ENCODE measurements at regions not wholly inside any gene's neighbourhood (a gene's known extent, or its start where the extent isn't known, plus 50 kb on each side); places are given as distances from the start of the nearest gene placed in this dataset.
"Not testable (repeated sequence)": the region's sequence is repeated elsewhere in the genome, so short reads cannot be mapped to it uniquely, and the experiment has no call there.

DNA sequence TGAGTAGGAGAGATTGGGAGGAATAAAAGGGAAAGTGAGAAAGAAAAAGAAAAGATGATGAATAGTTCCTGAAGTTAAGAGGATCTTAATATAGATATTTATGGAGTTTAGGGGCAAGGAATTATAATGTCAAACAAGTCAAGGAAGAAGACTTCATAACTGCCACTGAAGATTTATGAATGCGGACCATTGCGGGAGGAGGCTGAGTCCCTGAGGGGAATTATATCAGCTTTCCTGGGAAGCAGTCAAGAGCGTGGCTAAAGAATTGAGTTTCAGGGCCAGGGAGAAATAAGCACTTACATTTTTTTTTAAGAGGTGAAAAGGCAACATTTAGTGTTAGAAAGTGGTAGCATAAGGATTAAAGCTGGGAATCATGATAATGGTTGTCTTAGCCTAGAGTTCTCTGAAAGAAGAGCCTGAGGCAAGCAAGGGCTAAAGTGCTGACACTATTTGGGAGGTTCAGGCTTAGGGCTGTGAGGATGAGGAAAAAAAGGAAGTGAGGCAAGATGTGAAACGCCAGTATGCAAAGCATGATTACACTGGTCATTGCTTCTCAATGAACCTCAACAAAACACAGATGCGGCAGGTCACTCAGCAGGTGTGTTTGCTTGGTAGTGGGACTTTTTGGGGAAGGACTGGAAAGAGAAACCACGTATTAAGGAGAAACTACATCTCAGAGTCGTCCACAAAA lies 217.1 kb downstream of the SLC4A3 start:
- DNase-seq, result peak; percentile 1

DNA sequence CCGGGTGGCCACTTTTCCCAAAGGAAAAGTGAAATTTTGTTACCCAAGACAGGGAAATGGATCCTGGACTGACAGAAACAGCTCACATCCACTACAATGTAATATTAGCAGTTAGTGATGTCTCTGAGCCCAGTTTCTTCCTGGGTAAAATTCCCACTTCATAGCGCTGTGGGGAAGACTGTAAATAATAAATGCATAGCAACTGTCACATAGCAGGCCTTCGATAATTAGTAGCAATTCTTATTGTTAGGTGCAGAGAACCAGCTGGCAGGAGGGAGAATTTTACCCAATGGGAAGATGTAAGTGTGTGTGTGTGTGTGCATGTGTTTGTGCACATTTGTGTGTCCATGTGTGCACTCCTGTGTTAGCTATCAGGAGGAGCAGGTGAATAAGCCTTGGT lies 221.5 kb downstream of the SLC4A3 start:
- DNase-seq, result no peak

DNA sequence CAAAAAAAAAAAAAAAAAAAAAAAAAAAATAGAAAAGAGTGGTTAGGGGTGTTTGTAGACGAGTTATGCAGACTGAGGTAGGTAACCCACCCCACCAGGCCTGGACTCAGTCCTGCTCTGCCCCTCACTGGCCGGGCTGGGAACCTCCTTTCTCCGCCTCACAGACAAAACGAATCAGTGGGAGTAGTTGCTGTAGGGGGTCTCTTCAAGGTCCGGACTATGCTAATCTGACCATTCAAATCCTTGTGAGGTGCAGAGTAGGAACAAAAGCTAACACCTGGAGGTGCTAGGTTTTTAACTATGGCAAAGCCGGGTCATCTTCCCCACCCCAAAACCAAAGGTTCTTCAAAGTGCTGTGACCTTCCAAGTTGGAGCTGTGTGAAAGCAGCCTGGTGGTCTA lies 223.7 kb downstream of the SLC4A3 start:
- no peak for DNase-seq

DNA sequence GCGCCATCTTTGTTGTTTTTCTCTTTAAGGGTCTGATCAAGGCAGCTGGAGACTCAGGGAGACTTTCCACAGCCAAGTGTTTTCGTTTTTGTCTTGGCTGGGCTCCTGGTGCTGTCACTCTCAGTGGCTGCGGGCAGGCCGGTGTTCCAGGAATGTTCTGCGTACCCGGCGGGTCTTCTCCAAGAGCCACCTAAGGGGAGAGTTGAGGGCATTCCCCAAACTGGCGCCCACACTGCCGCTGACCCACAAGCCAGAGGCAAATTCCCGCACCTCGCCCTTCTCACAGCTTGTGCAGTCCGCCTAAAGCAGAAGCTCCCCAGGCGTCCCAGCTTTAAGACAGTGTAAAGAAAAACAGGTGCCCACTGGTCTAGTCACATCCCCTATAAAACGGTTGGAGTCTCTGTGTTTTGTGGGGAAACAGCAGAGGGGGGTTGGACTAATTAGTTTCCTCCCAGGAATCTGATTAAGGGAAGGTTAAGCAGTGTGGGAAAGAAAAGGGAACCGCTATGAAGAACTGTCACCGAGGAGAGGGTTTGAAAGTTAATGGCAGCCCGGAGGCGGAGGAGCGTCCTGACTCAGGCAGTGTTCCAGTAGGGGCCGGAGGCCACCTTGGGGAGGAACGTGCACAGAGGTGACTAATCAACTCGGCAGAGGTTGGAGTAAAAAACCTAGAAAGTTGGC lies 224.5 kb downstream of the SLC4A3 start:
- no peak for DNase-seq

DNA sequence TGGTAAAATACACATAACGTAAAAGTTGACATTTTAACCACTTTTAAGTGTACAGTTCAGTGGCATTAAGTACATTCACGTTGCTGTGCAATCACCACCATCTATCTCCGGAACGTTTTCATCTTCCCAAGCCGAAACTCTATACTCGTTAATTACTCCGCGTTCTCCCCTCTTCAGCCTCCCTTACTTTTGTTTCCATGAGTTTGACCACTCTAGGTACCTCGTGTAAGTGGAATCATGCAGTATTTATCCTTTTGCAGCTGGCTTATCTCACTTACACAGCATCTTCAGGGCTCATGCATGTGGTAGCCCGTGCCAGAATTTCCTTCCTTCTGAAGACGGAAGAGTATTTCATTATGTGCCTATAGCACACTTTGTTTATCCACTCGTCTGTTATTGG lies 225.2 kb downstream of the SLC4A3 start:
- DNase-seq, result no peak

DNA sequence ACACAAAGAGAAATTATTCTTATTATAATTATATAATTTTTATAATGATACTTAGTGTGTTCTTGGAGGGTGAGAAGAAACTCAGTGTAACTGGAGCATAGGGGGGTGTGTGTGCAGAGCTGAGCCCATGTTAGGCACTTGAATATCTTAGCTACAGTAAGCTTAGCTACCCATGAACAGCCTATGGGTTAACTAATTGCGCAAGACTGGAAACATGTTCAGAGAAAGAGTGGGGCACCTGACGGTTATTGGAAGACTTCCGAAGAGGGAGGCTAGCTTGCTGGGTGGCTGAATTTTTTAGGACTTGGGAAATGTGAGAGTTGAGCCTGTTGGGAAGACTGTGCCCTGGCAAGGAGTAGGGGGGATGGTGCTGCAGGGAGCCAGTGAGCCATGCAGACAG lies 229.2 kb downstream of the SLC4A3 start:
- DNase-seq, result no peak

DNA sequence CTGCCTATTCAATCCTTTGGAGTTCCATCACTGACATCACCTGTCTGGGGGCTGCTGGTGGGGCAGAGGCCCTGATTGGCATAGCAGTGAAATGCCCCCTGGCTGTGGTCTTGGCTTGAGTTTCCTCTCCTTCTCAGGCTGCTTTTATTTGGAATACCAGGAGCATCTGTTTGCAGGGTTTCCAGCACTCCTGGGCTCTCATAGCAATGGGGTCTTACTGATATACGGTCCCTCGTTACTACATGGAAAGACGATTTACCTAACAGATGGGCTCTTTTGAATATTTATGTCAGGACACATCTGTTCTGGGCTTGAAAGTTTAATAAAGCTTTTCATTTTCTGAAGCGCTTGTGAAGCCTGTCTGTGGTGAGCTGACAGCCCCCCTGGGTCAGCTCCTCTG lies 230.3 kb downstream of the SLC4A3 start:
- DNase-seq, result no peak

DNA sequence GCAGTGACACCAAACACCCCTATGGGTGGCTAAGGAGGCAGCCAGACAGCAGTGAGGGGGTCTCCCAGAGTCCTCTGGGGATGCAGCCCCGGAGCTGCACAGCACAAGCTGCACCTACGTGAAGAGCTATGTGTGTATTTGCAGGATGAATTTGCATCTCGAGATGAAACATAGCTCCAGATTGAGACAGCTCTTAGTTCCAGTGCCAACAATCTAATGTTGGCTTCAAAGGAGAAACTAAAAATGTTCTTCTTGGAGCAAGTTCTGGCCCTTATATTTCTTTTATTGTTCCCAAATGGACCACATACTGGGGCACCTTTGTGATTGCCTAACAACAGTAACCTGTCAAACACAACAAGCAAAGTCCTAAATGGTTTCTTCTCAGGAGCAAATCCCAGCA lies 233.9 kb downstream of the SLC4A3 start:
- no peak for DNase-seq

DNA sequence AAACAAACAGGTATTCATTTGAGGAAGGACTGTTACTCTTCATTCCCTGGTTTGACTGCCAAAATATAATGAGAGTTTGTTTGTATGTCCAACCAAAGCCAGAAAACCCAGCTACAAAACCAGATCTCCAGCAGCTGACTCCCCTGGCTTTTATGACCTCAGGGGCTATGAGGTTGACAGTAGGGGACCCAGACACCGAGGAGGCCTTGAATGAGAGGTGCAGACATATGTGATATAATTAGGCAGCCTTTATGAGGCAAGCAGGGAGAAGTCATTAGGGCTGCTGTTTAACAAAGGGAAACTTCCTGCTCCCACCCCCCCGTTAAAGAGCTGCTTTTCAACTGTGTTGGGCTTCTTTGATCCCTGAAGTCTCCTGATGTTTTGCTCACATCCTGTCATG lies 236.7 kb downstream of the SLC4A3 start:
- DNase-seq, result peak; percentile 22

DNA sequence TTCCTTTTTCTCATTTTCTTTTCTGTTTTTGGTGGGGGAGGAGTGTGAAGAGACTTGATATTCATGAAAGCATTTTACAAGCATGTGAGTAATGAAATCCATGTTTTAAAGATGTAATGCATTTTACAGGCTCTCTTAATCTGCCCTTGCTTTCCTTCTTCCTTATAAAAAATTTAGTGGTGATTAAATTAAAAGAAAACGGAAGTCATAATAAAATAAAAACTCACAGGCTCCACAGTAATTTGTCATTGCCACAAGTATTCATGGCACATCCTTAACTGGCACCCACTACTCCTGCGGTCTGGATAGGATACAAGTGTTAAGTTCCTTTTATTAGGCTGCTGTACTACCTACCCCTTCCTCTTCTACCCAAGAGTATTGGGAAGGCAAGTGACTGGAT lies 241.2 kb downstream of the SLC4A3 start:
- DNase-seq, result no peak

DNA sequence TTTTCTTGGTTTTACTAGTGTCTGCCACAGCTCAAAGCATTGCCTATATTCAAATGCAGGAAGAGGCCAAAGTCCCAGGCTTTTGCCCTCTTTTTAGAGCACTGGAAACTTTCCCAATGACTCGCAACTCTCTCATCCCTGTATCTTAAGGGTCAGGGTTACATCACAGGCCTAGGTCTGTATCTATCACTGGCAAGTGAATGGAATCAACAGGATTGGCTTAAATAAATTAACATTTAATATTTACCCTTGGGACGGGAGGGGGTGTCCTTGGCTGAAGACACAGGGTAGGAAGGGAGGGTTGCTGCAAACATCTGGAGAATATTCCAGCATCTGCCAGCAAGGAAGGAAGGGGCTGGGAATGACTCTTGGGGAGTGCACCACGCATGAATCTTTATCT lies 242.6 kb downstream of the SLC4A3 start:
- DNase-seq, result no peak

DNA sequence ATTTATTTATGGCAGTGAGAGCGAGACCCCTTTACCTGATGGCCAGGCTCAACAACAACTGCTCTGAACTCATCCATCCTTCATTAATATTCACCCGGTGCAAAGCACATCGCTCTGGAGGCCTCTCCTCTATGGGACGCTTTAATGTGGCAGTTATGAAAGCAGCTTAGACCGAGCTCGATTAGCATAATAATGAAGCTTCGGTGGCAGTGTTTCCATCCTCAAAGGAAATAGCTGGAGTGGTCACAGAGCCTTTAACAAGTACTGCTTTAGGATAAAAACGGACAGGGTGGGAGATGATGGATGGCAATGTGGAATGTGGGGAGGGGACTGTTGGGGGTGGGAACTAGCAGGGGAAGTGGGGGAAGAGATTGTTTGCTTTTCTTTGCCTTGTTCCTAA lies 243.9 kb downstream of the SLC4A3 start:
- no peak for DNase-seq

DNA sequence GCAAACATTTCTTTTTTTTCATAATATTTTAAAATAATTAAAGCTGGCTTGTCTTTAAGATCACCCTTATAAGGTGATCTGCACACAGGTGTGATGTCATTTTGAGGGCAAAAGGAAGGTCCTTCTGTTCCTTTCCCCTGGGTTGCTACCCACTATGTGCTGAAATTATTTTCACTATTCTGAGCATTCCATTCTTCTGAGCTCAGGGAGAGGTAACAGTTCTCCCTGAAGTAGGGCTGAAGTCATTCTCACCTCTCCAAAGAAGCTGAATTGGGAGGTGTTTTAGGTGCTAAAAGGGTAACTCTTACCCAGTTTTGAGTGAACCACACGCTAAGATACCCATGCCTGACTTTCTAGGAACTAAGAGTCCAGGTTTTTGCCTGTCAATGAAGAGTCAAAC lies 247.6 kb downstream of the SLC4A3 start:
- DNase-seq, result no peak

DNA sequence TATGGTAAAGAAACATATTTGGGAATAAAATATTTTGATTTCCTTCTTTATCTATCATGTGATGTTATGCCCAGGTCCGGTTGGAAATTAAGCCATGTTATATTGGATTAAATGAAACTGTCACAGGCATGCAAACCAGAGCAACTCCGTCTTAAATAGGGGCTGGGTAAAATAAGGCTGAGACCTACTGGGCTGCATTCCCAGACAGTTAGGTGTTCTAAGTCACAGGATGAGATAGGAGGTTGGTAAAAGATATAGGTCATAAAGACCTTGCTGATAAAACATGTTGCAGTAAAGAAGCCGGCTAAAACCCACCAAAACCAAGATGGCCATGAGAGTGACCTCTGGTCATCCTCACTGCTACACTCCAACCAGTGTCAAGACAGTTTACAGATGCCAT lies 248.6 kb downstream of the SLC4A3 start:
- DNase-seq, result not testable (repeated sequence)

DNA sequence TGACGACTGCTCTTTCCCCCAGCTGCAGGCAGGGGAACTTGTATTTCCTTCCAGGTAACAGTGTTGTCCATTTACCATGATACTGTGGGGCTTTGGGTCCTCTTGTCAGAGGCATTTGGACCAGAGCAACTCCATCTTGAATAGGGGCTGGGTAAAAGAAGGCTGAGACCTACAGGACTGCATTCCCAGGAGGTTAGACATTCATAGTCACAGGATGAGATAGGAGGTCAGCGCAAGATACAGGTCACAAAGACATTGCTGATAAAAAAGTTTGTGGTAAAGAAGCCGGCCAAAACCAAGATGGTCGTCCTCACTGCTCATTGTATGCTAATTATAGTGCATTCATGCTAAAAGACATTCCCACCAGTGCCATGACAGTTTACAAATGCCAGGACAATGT lies 249.5 kb downstream of the SLC4A3 start:
- no peak for DNase-seq

DNA sequence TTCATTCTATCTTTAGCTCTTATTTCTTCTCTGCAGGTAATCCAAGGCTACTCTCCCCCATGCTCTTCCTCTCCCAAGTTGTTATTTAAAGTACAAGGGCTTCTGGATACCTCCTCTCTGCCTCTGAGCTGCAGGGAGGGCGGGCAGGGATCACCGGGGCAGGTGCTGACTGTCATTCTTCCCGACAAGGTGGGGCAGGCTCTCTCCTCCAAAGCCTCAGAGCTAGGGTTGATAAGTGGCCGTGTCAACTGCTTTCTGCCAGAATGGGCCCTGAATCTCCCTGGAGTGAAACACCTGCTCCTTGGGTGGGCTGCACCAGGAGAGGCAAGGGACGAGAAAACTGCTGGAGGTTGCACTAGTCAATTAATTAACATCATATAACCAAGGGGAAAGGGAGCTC lies 250.3 kb downstream of the SLC4A3 start:
- DNase-seq, result no peak

DNA sequence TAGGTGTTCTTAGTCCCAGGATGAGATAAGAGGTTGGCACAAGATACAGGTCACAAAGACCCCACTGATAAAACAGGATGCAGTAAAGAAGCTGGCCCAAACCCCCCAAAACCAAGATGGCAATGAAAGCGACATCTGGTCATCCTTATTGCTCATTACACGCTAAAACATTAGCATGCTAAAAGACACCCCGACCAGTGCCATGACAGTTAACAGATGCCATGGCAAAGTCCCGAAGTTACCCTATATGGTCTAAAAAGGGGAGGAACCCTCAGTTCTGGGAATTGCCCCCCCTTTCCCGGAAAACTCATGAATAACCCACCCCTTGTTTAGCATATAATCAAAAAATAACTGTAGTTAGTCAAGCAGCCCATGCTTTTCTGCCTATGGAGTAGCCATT lies 251.1 kb downstream of the SLC4A3 start:
- no peak for DNase-seq

DNA sequence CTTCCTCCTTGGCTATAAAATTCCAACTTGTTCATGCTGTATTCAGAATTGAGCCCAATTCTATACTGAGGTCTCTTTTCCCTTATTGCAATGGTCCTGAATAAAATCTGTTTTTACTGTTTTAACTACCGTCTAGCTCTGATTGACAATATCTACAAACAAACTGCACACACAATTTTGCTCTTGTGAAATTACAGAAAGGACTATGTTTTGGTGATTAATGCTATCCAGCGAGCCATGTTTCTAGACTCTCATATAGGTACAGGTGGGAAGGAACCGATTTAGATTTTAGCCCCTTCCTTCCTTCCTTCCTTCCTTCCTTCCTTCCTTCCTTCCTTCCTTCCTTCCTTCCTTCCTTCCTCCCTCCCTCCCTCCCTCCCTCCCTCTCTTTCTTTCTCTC lies 254.4 kb downstream of the SLC4A3 start:
- no peak for DNase-seq

DNA sequence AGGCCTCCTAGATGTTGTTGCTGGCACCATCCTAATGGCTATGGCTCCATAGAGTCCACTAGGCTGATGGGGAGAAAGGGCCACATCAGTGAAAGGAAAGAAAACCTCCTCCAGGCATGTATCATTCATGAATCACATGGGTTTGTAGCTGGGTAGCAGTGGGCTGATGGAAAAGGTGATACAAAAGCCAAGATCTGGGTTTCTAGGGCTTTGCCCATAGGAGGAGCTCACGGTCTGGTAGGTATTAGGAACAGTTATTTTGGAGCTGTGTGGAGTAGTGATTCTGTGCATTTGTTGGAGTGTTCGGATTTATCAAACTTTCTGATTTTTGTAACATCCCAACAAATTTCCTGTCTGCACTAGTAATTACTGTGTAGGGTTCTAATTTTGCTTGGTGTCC lies 259.2 kb downstream of the SLC4A3 start:
- DNase-seq, result no peak

DNA sequence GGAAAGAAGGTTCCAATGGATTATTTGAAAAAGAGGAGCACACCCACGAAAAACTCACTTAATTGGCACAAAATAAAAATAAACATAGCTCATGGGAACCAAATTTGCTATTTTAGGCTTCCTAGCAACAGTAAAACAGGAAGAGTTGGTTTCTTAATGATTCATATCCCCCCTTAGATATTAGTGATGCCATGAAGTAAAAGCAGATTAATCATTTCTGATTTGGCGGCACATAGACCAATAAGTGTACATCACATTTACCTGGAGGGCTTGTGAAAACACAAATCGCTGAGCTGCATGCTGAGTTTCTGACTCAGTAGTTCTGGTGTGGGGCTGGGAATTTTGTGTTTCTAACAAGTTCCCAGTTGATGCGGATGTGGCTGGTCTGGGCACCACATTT lies 260.4 kb downstream of the SLC4A3 start:
- DNase-seq, result no peak

DNA sequence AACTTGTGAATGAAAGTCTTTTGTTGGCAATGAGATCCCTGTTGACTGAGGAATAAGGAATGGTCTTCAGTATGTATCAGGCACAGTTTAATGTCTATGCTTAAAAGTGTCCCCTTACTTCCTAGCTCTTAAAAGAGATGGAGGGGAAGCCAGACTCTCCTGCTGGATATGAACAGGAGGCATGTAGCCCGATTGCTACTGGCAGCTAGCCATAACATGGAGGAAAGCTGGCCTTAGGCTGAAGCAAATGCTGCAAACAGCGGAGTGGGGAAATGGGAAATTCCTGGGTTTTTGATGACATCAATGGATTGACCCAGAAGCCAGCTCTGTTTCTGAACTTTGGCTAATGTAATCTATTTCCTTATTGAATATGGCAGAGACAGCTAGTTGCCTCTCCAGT lies 266.1 kb downstream of the SLC4A3 start:
- no peak for DNase-seq

DNA sequence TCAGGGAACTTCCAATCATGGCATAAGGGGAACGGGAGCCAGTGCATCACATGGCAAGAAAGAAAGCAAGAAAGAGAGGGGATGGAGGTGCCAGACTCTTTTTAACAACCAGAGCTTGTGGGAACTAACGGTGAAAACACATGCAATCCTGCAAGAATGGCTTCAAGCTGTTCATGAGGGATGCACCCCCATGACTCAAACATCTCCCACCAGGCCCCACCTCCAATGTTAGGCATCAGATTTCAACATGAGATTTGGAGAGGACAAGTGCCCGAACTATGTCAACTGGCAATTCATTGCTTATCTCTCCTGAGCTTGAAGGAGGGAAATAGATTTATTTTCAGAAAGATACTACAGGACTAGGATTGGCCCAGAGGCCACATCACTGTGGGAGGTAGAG lies 270.0 kb downstream of the SLC4A3 start:
- no peak for DNase-seq

DNA sequence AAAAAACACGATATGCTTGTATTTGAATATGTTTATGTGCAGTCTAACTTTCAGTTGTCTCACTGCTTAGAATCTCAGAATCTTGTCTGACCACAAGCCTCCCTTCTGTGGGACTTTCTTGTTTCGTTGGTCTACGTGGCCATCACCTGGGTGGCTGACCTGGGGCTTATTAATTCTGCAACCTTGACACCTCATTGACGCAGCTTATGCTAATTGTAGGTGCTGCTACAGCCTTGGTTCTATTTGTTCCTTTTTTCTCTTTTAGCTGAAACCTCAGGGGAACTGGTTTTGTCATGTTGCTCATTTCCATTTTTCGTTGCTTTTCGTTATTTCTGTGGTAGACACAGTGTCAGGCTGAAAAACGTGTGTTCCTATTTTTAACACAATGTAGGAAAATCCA lies 273.7 kb downstream of the SLC4A3 start:
- DNase-seq, result no peak

DNA sequence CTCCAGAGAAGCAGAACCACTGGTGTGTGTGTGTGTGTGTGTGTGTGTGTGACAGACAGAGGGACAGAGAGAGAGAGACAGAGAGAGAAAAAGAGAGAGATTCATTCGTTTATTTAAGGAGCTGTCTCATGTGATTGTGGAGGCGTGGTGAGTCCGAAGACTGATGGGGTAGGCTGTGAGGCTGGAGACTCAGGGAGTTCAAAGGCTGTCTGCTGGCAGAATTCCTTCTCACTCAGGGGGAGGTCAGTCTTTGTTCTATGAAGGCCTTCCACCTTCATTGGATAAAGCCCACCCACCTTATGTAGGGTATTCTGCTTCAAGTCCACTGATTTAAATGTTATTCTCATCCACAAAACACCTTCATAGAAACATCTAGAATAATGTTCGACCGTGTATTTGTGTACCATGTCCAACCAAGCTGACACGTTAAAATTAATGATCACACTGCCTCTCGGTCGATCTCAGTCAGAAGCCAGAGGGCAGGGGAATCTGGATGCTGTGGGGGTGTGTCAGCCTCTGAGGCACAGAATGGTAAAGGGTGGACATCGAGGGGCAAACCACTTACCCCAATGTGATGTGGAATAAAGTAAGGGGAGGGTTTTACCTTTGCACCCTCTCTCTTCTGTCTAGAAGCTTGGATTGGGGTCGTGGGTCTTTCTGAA lies 275.6 kb downstream of the SLC4A3 start:
- DNase-seq, result no peak

DNA sequence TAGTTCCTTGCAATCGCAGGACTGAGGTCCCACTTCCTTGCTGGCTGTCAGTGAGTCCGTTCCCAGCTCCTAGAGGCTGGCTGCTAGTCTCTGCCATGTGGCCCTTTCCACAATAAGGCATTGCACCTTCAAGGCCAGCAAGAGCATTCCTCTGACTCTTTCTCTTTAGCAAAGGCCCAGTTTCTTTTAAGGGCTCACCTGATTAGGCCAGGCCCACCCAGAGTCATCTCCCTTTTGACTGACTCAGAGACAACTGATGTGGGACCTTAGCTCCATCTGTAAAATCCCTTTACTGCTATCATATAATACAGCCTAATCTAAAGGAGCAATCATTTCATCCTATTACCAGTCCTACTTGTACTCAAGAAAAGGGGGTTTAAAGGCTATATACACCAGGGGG lies 278.2 kb downstream of the SLC4A3 start:
- no peak for DNase-seq
